Endothelial cell of umbilical vein (primary cell): ENCODE measurements at regions not wholly inside any gene's neighbourhood (a gene's known extent, or its start where the extent isn't known, plus 50 kb on each side); places are given as distances from the start of the nearest gene placed in this dataset.
"Not testable (repeated sequence)": the region's sequence is repeated elsewhere in the genome, so short reads cannot be mapped to it uniquely, and the experiment has no call there.

Source experiments
- BruUV-seq: library from RNA; stranded (reverse); fragments of 400-500 nt; replicated peaks from 2 replicates; lab custom pipeline; 2021; lab: Mats Ljungman, UMichigan
- CTCF ChIA-PET: fragments of 300-600, 350-600 bp; sonication (Branson Sonifier 250); formaldehyde crosslinking; loops from one replicate; lab custom pipeline; 2021; ENCODE audit warnings: antibody characterized with exemption, inconsistent platforms; lab: Charles Lee
- POLR2A ChIA-PET: fragments of 300-600, 350-600 bp; sonication (Branson Sonifier 250); formaldehyde crosslinking; loops from one replicate; lab custom pipeline; 2021; ENCODE audit warnings: antibody characterized with exemption, inconsistent platforms; lab: Charles Lee
- DNase-seq: peaks from one replicate; pipeline ENCODE4 v3.0.0-alpha.2; 2011; ENCODE audit warnings: low read depth, low spot score
- FAIRE-seq: peaks from 2 replicates; lab custom pipeline; 2011; peaks lifted over from hg19 to GRCh38; lab: Jason Lieb, UNC
- H2AFZ ChIP-seq: 2 replicates; pipeline ENCODE4 v1.6.0; 2012; ENCODE audit warnings: low read depth, low read length, control low read depth, inconsistent platforms
- H3K27ac ChIP-seq: 2 replicates; pipeline ENCODE4 v1.5.1; 2011; ENCODE audit warnings: low read depth, mild to moderate bottlenecking, control low read depth, low read length, moderate library complexity; ENCODE audit not compliant: insufficient read depth
- H3K27me3 ChIP-seq, 2 experiments: 2 replicates each; pipeline versions ENCODE4 v1.6.0 to v1.6.1; 2011; ENCODE audit warnings: low read length in 2 of 2, mixed read lengths in 1 of 2; ENCODE audit not compliant: control insufficient read depth in 2 of 2, insufficient read depth in 2 of 2
- H3K36me3 ChIP-seq, 2 experiments: 2 replicates in 1 of 2; 3 replicates in 1 of 2; pipeline ENCODE4 v1.5.1; 2011; ENCODE audit warnings: low read length in 2 of 2, mild to moderate bottlenecking in 1 of 2, moderate library complexity in 1 of 2; ENCODE audit not compliant: control insufficient read depth in 2 of 2, insufficient read depth in 2 of 2; ENCODE audit errors: extremely low read depth in 1 of 2
- H3K4me1 ChIP-seq: 3 replicates; pipeline ENCODE4 v1.5.1; 2011; ENCODE audit warnings: mild to moderate bottlenecking, low read length; ENCODE audit not compliant: control insufficient read depth, insufficient read depth; ENCODE audit errors: extremely low read depth
- H3K4me2 ChIP-seq: 2 replicates; pipeline ENCODE4 v1.6.1; 2011; ENCODE audit warnings: low read length, control low read depth, mixed read lengths; ENCODE audit not compliant: insufficient read depth
- H3K4me3 ChIP-seq, 3 experiments: fragments of 200-600 bp in 1 of 3; sonication (generic), shearing (Covaris generic) in 1 of 3; replicated peaks in 1 of 3; 2 replicates each; pipeline ENCODE4 v1.5.1; 2011 to 2016; ENCODE audit warnings: control low read depth in 3 of 3, low read length in 3 of 3, mild to moderate bottlenecking in 2 of 3, inconsistent platforms in 1 of 3, low read depth in 1 of 3, moderate library complexity in 1 of 3; ENCODE audit not compliant: insufficient read depth in 1 of 3
- H3K79me2 ChIP-seq: 2 replicates; pipeline ENCODE4 v1.6.0; 2012; ENCODE audit warnings: low read length, inconsistent platforms; ENCODE audit not compliant: control insufficient read depth, insufficient read depth
- H3K9ac ChIP-seq: replicated peaks from 2 replicates; pipeline ENCODE3; 2011; ENCODE audit warnings: low read length, control low read depth; ENCODE audit not compliant: insufficient read depth; ENCODE audit errors: extremely low read depth
- H3K9me1 ChIP-seq: replicated peaks from 3 replicates; pipeline ENCODE4 v1.6.0; 2011; ENCODE audit warnings: mild to moderate bottlenecking, low read length; ENCODE audit not compliant: control insufficient read depth, insufficient read depth; ENCODE audit errors: extremely low read depth
- H3K9me3 ChIP-seq: replicated peaks from 2 replicates; pipeline ENCODE4 v1.5.1; 2012; ENCODE audit warnings: low read length, inconsistent platforms; ENCODE audit not compliant: control insufficient read depth, insufficient read depth
- H4K20me1 ChIP-seq: replicated peaks from 2 replicates; pipeline ENCODE3; 2011; ENCODE audit warnings: mild to moderate bottlenecking, low read length; ENCODE audit not compliant: control insufficient read depth, insufficient read depth; ENCODE audit errors: extremely low read depth
- CTCF ChIP-seq, 2 donors: IDR thresholded peaks; 1 replicate in 1 of 2; 2 replicates in 1 of 2; pipeline ENCODE4 v1.5.1; 2011; ENCODE audit warnings: low read length in 2 of 2, mild to moderate bottlenecking in 2 of 2, moderate library complexity in 2 of 2, control low read depth in 1 of 2, inconsistent platforms in 1 of 2, low read depth in 1 of 2; ENCODE audit not compliant: insufficient read depth in 1 of 2; ENCODE audit errors: extremely low read depth in 1 of 2
- FOS ChIP-seq: IDR thresholded peaks from 2 replicates; pipeline ENCODE4 v1.6.1; 2011; ENCODE audit warnings: mild to moderate bottlenecking, low read length, moderate library complexity, borderline replicate concordance; ENCODE audit not compliant: insufficient read depth
- JUN ChIP-seq: IDR thresholded peaks from 2 replicates; pipeline ENCODE4 v1.6.1; 2011; ENCODE audit warnings: borderline replicate concordance, low read depth; ENCODE audit not compliant: insufficient read length, insufficient read depth
- dilution Hi-C: fragments of 300-500 bp; cut with MboI; formaldehyde crosslinking; loops from one replicate; pipeline ENCODE4 v1.15.0; 2019; ENCODE audit warnings: low sequenced_read_pairs; ENCODE audit not compliant: extremely low pct_ligation_motif_present
- intact Hi-C: fragments of 100-400 bp; cut with micrococcal nuclease; formaldehyde crosslinking; loops from one replicate; pipeline ENCODE4 v1.10.0; 2022

- ChIA-PET CTCF (no interaction called here), POLR2A (no interaction called here)
- H3K4me2 ChIP-seq = no peak overlapping the region
- H4K20me1 ChIP-seq = no peaks in the 10 kb centered on the region
- intact Hi-C loops (no loop called here), dilution Hi-C loops (no loop called here)
- H3K9me3 ChIP-seq = no peaks in the 10 kb centered on the region
- no peaks in the 10 kb centered on the region for H3K4me1 ChIP-seq
- TF ChIP-seq FOS = no peak
- no peak for TF ChIP-seq JUN
- no peak for TF ChIP-seq CTCF (IDR thresholded peaks at IDR 0.05; ENCODE audit: extremely low read depth in 1 of 2, insufficient read depth in 1 of 2, low read depth in 1 of 2, low read length in 2 of 2)
- H3K9me1 ChIP-seq = no peaks in the 10 kb centered on the region
- H3K4me3 ChIP-seq = no peak overlapping the region
- H3K27ac ChIP-seq = no peak overlapping the region
- no peaks in the 10 kb centered on the region for H3K27me3 ChIP-seq
- BruUV-seq = no TSS peak
- H3K36me3 ChIP-seq = no peaks in the 10 kb centered on the region
- FAIRE-seq (no peak), DNase-seq (no peak)
- H2AFZ ChIP-seq = no peak overlapping the region
- no peak overlapping the region for H3K9ac ChIP-seq
- H3K79me2 ChIP-seq = no peaks in the 10 kb centered on the region
These were observed 745.5 kb downstream of the TMTC2 start for GRCh38 chr12:83432176-83432719.

GRCh38 chr12:83427586-83428136 lies 741.0 kb downstream of the TMTC2 start:
- dilution Hi-C loops, POLR2A ChIA-PET, H3K4me3 ChIP-seq, CTCF ChIA-PET, H3K27ac ChIP-seq, H3K9me1 ChIP-seq, intact Hi-C loops, BruUV-seq, H3K27me3 ChIP-seq, H4K20me1 ChIP-seq, H3K79me2 ChIP-seq, H3K4me1 ChIP-seq, H3K4me2 ChIP-seq, H2AFZ ChIP-seq, H3K9ac ChIP-seq, H3K36me3 ChIP-seq, DNase-seq, H3K9me3 ChIP-seq, FAIRE-seq: not testable (repeated sequence)
